ENCODE measurements at regions not wholly inside any gene's neighbourhood (a gene's known extent, or its start where the extent isn't known, plus 50 kb on each side); places are given as distances from the start of the nearest gene placed in this dataset.

GRCh38 chr3:104385421-104385820 lies 981.3 kb upstream of the ALCAM start:
- H3K9me3 Mint-ChIP-seq: peaks cover 3% of the 10 kb centered on the region

GRCh38 chr3:104388619-104389018 lies 978.1 kb upstream of the ALCAM start:
- ATAC-seq (ENCODE audit: low read depth): no peak
- H3K36me3 Mint-ChIP-seq: no peaks in the 10 kb centered on the region
- POLR2A ChIA-PET: no interaction called here
- H3K27ac Mint-ChIP-seq: no peak overlapping the region
- DNase-seq: no peak
- H3K4me3 Mint-ChIP-seq: no peak overlapping the region
- no peaks in the 10 kb centered on the region for H3K27me3 Mint-ChIP-seq
- H3K4me1 Mint-ChIP-seq: no peaks in the 10 kb centered on the region
- H3K9me3 Mint-ChIP-seq: peaks cover 3% of the 10 kb centered on the region

More at GRCh38 chr3:104385421-104385820, 981.3 kb upstream of the ALCAM start:
- no peaks in the 10 kb centered on the region for H3K27me3 Mint-ChIP-seq
- H3K4me3 Mint-ChIP-seq: no peak overlapping the region
- H3K27ac Mint-ChIP-seq: no peak overlapping the region
- no peaks in the 10 kb centered on the region for H3K4me1 Mint-ChIP-seq
- POLR2A ChIA-PET: no interaction called here
- DNase-seq (no peak), ATAC-seq (ENCODE audit: low read depth) (no peak)
- H3K36me3 Mint-ChIP-seq: no peaks in the 10 kb centered on the region

GRCh38 chr3:104392327-104392726 lies 974.4 kb upstream of the ALCAM start:
- no peaks in the 10 kb centered on the region for H3K36me3 Mint-ChIP-seq
- ATAC-seq (ENCODE audit: low read depth): no peak
- H3K4me3 Mint-ChIP-seq: no peak overlapping the region

GRCh38 chr3:104396974-104397669 lies 969.6 kb upstream of the ALCAM start:
- POLR2A ChIA-PET: no interaction called here
- Mint-ChIP-seq H3K36me3 (no peaks in the 10 kb centered on the region), H3K9me3 (peaks cover 8% of the 10 kb centered on the region), H3K27me3 (no peaks in the 10 kb centered on the region), H3K4me1 (no peaks in the 10 kb centered on the region), H3K27ac (no peak overlapping the region), H3K4me3 (no peak overlapping the region)
- no peak for DNase-seq
- ATAC-seq (ENCODE audit: low read depth): no peak

More at GRCh38 chr3:104392327-104392726, 974.4 kb upstream of the ALCAM start:
- Mint-ChIP-seq H3K4me1 (no peaks in the 10 kb centered on the region), H3K27me3 (no peaks in the 10 kb centered on the region), H3K27ac (no peak overlapping the region), H3K9me3 (peaks cover 3% of the 10 kb centered on the region)
- POLR2A ChIA-PET: no interaction called here
- DNase-seq: no peak

- no peak overlapping the region for H3K4me3 Mint-ChIP-seq
- peaks cover 9% of the 10 kb centered on the region for H3K9me3 Mint-ChIP-seq
- no peak for ATAC-seq (ENCODE audit: low read depth)
- H3K36me3 Mint-ChIP-seq: no peaks in the 10 kb centered on the region
- H3K4me1 Mint-ChIP-seq: no peaks in the 10 kb centered on the region
- POLR2A ChIA-PET: no interaction called here
- H3K27me3 Mint-ChIP-seq: no peaks in the 10 kb centered on the region
- no peak overlapping the region for H3K27ac Mint-ChIP-seq
- DNase-seq: no peak
Measured at GRCh38 chr3:104397713-104398112, 969.0 kb upstream of the ALCAM start.

- Mint-ChIP-seq H3K4me3 (no peak overlapping the region), H3K4me1 (no peaks in the 10 kb centered on the region), H3K27me3 (no peaks in the 10 kb centered on the region), H3K9me3 (peaks cover 9% of the 10 kb centered on the region), H3K27ac (no peak overlapping the region), H3K36me3 (no peaks in the 10 kb centered on the region)
- DNase-seq (no peak), ATAC-seq (ENCODE audit: low read depth) (no peak)
- POLR2A ChIA-PET: no interaction called here
Measured at GRCh38 chr3:104402902-104403301, 963.8 kb upstream of the ALCAM start.

GRCh38 chr3:104411757-104412156 lies 955.0 kb upstream of the ALCAM start:
- POLR2A ChIA-PET: no interaction called here
- no peak for ATAC-seq (ENCODE audit: low read depth)
- Mint-ChIP-seq H3K27ac (no peak overlapping the region), H3K9me3 (peaks cover 2% of the 10 kb centered on the region), H3K4me1 (no peaks in the 10 kb centered on the region), H3K36me3 (no peaks in the 10 kb centered on the region), H3K27me3 (no peaks in the 10 kb centered on the region), H3K4me3 (no peak overlapping the region)
- DNase-seq: no peak

GRCh38 chr3:104412608-104413580 lies 953.8 kb upstream of the ALCAM start:
- Mint-ChIP-seq H3K9me3 (peaks cover 2% of the 10 kb centered on the region), H3K4me3 (no peak overlapping the region), H3K36me3 (no peaks in the 10 kb centered on the region), H3K27ac (no peak overlapping the region), H3K4me1 (no peaks in the 10 kb centered on the region), H3K27me3 (no peaks in the 10 kb centered on the region)
- POLR2A ChIA-PET: no interaction called here
- ATAC-seq (ENCODE audit: low read depth): no peak
- DNase-seq: no peak

GRCh38 chr3:104428337-104428925 lies 938.3 kb upstream of the ALCAM start:
- POLR2A ChIA-PET: no interaction called here
- DNase-seq (no peak), ATAC-seq (ENCODE audit: low read depth) (no peak)
- no peaks in the 10 kb centered on the region for H3K4me1 Mint-ChIP-seq
- no peaks in the 10 kb centered on the region for H3K9me3 Mint-ChIP-seq
- H3K4me3 Mint-ChIP-seq: no peak overlapping the region
- H3K27me3 Mint-ChIP-seq: no peaks in the 10 kb centered on the region
- H3K36me3 Mint-ChIP-seq: no peaks in the 10 kb centered on the region
- H3K27ac Mint-ChIP-seq: no peak overlapping the region

- no peaks in the 10 kb centered on the region for H3K36me3 Mint-ChIP-seq
Measured at GRCh38 chr3:104429727-104430126, 937.0 kb upstream of the ALCAM start.

GRCh38 chr3:104436506-104436905 lies 930.2 kb upstream of the ALCAM start:
- H3K9me3 Mint-ChIP-seq: no peaks in the 10 kb centered on the region
- no peaks in the 10 kb centered on the region for H3K27me3 Mint-ChIP-seq
- POLR2A ChIA-PET: interaction anchor here (0.5 kb wide), 1 partner anchor 58 kb away, joined by 3 read pairs; no protein-coding TSS in a partner anchor
- no peaks in the 10 kb centered on the region for H3K4me1 Mint-ChIP-seq
- no peak for DNase-seq
- H3K27ac Mint-ChIP-seq: no peak overlapping the region
- H3K36me3 Mint-ChIP-seq: no peaks in the 10 kb centered on the region
- no peak for ATAC-seq (ENCODE audit: low read depth)
- no peak overlapping the region for H3K4me3 Mint-ChIP-seq

More at GRCh38 chr3:104429727-104430126, 937.0 kb upstream of the ALCAM start:
- Mint-ChIP-seq H3K9me3 (no peaks in the 10 kb centered on the region), H3K27me3 (no peaks in the 10 kb centered on the region), H3K4me3 (no peak overlapping the region), H3K27ac (no peak overlapping the region), H3K4me1 (no peaks in the 10 kb centered on the region)
- POLR2A ChIA-PET: no interaction called here
- ATAC-seq (ENCODE audit: low read depth) (no peak), DNase-seq (no peak)

GRCh38 chr3:104437131-104437750 lies 929.5 kb upstream of the ALCAM start:
- no peaks in the 10 kb centered on the region for H3K9me3 Mint-ChIP-seq
- ATAC-seq (ENCODE audit: low read depth): no peak

GRCh38 chr3:104437891-104438290 lies 928.8 kb upstream of the ALCAM start:
- Mint-ChIP-seq H3K27ac (no peak overlapping the region), H3K4me3 (no peak overlapping the region), H3K36me3 (no peaks in the 10 kb centered on the region), H3K4me1 (no peaks in the 10 kb centered on the region), H3K9me3 (no peaks in the 10 kb centered on the region), H3K27me3 (no peaks in the 10 kb centered on the region)
- ATAC-seq (ENCODE audit: low read depth) (no peak), DNase-seq (no peak)
- POLR2A ChIA-PET: no interaction called here

More at GRCh38 chr3:104437131-104437750, 929.5 kb upstream of the ALCAM start:
- Mint-ChIP-seq H3K4me3 (no peak overlapping the region), H3K4me1 (no peaks in the 10 kb centered on the region), H3K36me3 (no peaks in the 10 kb centered on the region), H3K27ac (no peak overlapping the region), H3K27me3 (no peaks in the 10 kb centered on the region)
- POLR2A ChIA-PET: no interaction called here
- DNase-seq: no peak

Measured in activated naive CD8-positive, alpha-beta T cell treated with anti-CD3 and anti-CD28 coated beads, Interleukin-2, amount 10 ng/mL, durations not matched to agents 7 days and 5 days (primary cell).